ENCODE measurements at regions not wholly inside any gene's neighbourhood (a gene's known extent, or its start where the extent isn't known, plus 50 kb on each side); places are given as distances from the start of the nearest gene placed in this dataset.

- TF ChIP-seq GATA1 (IDR thresholded peaks at IDR 0.05; ENCODE audit: low read depth, low read length) (no peak), POLR2A (IDR thresholded peaks at IDR 0.05; ENCODE audit: low read length) (no peak)
These were observed 143.0 kb downstream of the PPP1R3A start for GRCh38 chr7:113775804-113776203.
